ENCODE measurements at regions not wholly inside any gene's neighbourhood (a gene's known extent, or its start where the extent isn't known, plus 50 kb on each side); places are given as distances from the start of the nearest gene placed in this dataset.

GRCh38 chr4:157934151-157934550 lies 238.7 kb downstream of the GASK1B start:
- no peak for TF ChIP-seq CTCF (conservative IDR thresholded peaks at IDR 0.05; ENCODE audit: low read length)
- no peak overlapping the region for H3K4me3 ChIP-seq (ENCODE audit: low read length)
- no peak for DNase-seq (ENCODE audit: low read depth)

- no peak for DNase-seq (ENCODE audit: low read depth)
- H3K4me3 ChIP-seq (ENCODE audit: low read length): no peak overlapping the region
- TF ChIP-seq CTCF (conservative IDR thresholded peaks at IDR 0.05; ENCODE audit: low read length): no peak
Observed at GRCh38 chr4:157932936-157933335, 239.9 kb downstream of the GASK1B start.

- TF ChIP-seq CTCF (conservative IDR thresholded peaks at IDR 0.05; ENCODE audit: low read length): no peak
- no peak for DNase-seq (ENCODE audit: low read depth)
- no peak overlapping the region for H3K4me3 ChIP-seq (ENCODE audit: low read length)
Observed at GRCh38 chr4:157929486-157929885, 243.3 kb downstream of the GASK1B start.

- no peak for DNase-seq (ENCODE audit: low read depth)
- H3K4me3 ChIP-seq (ENCODE audit: low read length): no peak overlapping the region
- TF ChIP-seq CTCF (conservative IDR thresholded peaks at IDR 0.05; ENCODE audit: low read length): no peak
Observed at GRCh38 chr4:157918036-157918832, 254.6 kb downstream of the GASK1B start.

- no peak overlapping the region for H3K4me3 ChIP-seq (ENCODE audit: low read length)
- no peak for TF ChIP-seq CTCF (conservative IDR thresholded peaks at IDR 0.05; ENCODE audit: low read length)
- DNase-seq (ENCODE audit: low read depth): no peak
Observed at GRCh38 chr4:157912212-157912611, 260.6 kb downstream of the GASK1B start.

GRCh38 chr4:157911662-157912061 lies 261.2 kb downstream of the GASK1B start:
- no peak overlapping the region for H3K4me3 ChIP-seq (ENCODE audit: low read length)
- no peak for DNase-seq (ENCODE audit: low read depth)
- TF ChIP-seq CTCF (conservative IDR thresholded peaks at IDR 0.05; ENCODE audit: low read length): no peak

GRCh38 chr4:157908691-157909090 lies 264.1 kb downstream of the GASK1B start:
- DNase-seq (ENCODE audit: low read depth): no peak
- TF ChIP-seq CTCF (conservative IDR thresholded peaks at IDR 0.05; ENCODE audit: low read length): no peak
- no peak overlapping the region for H3K4me3 ChIP-seq (ENCODE audit: low read length)

Data from AG10803 (cell line).